ENCODE measurements at regions not wholly inside any gene's neighbourhood (a gene's known extent, or its start where the extent isn't known, plus 50 kb on each side); places are given as distances from the start of the nearest gene placed in this dataset.

GRCh38 chr22:49112176-49112575 lies 715.5 kb downstream of the BRD1 start:
- no peak for DNase-seq

DNA sequence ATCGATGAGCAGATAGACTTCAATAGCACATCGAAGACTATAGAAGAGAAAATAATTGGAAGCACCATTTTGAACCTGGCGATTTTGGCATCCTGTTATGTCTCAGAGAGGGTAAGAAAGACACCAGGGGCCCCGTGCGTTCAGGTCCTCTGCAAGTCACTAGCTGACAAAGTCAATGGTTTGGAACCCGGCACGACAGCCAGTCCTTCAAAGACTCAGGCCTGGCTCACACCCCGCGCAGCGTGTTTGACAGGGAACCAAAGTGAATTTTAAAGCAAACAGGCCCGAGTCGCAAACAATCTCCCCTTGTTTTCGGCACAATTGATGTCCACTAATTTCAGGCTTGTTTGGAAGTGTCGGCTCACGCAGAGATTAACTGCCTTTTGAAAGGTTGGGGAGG lies 716.6 kb downstream of the BRD1 start:
- no peak for DNase-seq

GRCh38 chr22:49108636-49109315 lies 718.9 kb downstream of the BRD1 start:
- no peak for DNase-seq

- DNase-seq = no peak
Measured at GRCh38 chr22:49107961-49108530, 719.6 kb downstream of the BRD1 start.

DNA sequence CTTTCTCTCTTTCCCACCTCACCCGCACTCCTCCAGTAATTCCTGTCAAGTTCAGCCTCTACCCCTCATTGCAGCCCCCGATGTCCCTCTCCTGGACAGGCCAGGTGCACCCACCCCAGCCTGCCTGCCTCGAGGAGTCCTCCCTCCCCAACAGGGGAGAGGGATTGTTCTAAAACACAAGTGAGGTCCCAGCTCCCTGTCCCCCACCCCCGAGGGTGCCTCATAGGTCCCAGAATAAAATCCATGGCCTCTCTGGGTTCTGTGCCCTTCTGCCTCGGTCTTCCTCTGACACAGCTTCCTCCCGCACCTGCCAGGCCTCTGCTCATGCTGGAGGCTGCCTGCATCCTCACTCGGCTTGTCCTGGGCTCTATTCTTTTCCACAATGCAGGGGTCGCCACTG lies 720.1 kb downstream of the BRD1 start:
- DNase-seq = no peak

- DNase-seq = no peak
Measured at GRCh38 chr22:49106842-49107152, 720.9 kb downstream of the BRD1 start.

DNA sequence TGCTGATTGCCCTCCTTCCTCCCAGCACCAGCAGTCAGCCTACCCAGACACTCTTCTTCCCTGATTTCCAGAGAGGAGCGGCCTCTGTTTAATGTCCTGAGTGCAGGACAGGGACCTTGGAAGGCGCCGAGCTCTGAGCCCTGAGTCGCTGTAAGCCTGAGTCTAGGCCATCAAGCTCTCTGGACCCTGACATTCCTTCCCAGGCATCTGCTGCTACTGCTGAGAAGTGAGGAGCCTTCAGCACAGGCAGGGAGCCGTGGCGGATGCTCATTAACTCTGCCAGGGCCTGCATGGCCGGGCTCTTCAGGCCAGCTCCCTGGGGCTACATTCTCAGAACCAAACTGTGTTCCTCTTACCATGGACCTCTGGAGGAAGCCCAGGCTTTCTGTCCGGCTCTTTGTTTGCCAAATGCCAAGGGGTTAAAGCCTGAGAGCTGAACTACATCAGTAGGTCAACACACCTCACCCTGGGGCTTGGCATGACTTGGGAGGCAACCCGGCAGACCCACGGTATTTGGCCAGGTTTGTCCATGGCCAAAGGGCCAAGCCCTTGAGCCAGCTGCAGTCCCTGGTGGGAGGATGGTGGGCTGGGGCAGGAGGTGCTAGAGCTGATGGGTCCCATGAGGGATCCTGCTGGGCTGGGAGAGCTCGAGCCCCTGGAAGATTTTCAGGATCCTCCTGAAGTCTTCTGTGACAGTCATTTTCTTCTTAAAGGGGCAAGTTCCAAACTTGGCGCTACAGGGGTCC lies 721.4 kb downstream of the BRD1 start:
- DNase-seq = no peak

GRCh38 chr22:49104434-49104833 lies 723.2 kb downstream of the BRD1 start:
- DNase-seq = no peak

DNA sequence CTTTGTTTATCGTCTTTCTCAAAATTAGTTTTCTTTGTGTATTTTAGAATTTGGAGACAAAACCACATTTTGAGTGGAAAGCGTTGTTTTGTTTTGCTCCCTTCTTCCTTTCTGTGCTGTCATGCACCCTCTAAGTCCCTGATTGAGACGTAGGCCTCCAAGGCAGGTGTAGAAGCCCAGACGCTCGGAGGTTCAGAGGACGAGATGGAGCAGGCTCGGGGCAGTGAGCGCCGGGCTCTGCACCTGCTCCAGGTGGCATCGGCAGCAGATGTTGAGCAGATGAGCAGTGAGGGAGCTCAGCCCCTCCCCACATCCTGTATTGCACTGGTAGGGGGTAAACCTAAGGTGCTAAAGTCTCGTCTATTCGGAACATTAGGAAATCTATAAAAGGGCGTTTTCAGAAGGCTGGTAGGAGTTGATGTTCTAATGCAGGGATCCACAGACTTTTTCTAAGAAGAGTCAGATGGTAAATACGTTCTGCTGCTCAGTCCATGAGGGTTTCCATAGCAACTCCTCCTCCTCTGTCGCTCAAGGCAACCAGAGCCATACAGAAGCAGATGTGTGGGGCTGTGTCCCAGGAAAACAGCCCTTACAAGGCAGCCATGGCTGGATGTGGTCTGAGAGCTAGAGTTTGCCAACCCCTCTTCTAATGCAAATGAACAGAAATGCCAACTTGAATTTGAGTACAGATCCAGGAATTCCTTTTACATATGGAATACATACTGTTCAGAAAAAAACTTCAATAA lies 724.2 kb downstream of the BRD1 start:
- no peak for DNase-seq

DNA sequence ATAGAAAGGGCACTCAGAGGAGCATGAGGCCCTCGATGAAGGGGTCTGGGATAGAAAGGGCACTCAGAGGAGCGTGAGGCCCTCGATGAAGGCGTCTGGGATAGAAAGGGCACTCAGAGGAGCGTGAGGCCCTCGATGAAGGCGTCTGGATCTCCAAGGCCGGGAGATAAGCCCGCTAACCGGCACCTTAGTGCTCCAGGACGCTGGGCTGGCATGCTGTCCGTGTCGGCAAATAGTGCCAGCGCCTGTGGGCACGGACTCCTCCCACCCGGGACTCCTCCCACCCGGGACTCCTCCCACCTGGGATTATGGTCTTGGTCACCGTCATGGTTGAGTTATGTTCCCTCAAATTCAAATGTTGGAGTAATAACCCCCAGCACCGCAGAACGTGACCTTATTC lies 725.3 kb downstream of the BRD1 start:
- DNase-seq = no peak

- no peak for DNase-seq
Measured at GRCh38 chr22:49101873-49102272, 725.8 kb downstream of the BRD1 start.

GRCh38 chr22:49101225-49101624 lies 726.4 kb downstream of the BRD1 start:
- no peak for DNase-seq

GRCh38 chr22:49100773-49101172 lies 726.9 kb downstream of the BRD1 start:
- DNase-seq = no peak

DNA sequence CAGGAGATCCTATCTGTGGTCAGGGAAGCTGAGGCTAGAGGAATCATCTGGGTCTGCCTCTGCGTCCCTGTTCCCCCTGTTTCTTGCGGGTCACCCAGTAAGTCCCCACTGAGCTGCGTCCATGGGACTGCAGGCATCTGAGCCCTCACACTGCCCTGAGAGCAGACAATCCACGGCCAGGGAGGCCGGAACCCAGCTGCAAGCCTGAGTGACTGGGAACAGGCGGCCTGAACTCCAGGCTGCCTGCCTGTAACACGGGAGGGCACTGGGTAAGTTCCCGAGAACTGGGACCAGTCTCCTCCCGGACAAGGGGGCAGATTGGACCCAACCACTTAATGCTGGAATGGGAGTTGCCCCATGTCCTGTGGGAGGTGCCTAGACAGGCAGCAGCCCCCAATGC lies 727.4 kb downstream of the BRD1 start:
- no peak for DNase-seq

GRCh38 chr22:49099496-49100124 lies 728.1 kb downstream of the BRD1 start:
- DNase-seq = no peak

DNA sequence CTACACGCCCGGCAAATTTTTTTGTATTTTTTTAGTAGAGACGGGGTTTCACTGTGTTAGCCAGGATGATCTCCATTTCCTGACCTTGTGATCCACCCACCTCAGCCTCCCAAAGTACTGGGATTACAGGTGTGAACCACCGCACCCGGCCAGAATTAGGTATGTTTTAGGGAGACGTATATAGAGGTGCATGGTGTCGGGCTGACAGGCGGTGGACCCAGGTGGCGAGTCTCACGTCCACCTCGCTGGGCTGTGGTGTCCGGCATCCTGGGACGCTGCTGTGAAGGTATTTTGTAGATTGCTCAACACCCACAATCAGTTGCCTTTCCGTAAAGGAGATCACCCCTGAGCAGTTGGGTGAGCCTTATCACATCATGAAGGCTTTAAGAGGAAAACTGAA lies 728.6 kb downstream of the BRD1 start:
- DNase-seq = no peak

GRCh38 chr22:49097966-49098365 lies 729.7 kb downstream of the BRD1 start:
- DNase-seq = no peak

GRCh38 chr22:49097171-49097925 lies 730.3 kb downstream of the BRD1 start:
- DNase-seq = no peak

DNA sequence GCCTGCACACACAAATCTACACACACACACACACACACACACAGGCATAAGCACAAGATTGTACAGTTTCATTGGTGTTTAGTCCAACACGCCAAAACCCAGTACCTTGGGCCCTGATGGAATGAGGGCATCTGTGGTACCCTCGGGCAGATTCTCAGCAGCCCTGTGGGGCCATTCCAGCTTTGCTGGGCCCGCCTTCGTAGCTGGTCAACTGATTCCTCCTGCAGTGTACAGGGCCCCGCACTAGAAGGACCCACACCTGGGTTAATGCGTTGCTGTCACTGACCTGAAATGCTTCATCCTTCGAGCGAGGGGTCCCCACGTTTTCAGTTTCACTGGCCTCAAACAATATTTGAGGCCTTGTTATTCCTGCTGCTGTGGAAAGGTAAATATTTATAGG lies 731.2 kb downstream of the BRD1 start:
- DNase-seq = no peak

DNA sequence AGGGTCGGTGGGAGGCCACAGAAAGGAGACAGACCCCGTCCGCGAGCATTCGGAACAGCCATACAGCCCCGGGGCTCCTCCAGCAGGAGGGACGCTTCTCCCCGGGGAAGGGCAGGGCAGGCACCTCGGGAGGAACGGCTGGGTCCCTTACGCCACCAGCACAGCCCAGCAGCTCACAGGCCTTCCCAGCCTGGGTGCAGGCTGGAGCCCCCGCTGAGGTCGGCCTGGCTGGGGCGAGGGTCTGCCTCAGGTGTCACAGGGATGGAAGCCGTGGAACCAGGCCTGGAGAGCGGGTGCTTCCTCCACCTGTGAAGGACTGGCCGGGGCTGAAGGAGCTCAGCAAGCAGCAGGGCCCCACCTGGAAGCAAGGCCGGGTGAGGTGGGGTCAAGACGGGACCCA lies 732.3 kb downstream of the BRD1 start:
- no peak for DNase-seq

DNA sequence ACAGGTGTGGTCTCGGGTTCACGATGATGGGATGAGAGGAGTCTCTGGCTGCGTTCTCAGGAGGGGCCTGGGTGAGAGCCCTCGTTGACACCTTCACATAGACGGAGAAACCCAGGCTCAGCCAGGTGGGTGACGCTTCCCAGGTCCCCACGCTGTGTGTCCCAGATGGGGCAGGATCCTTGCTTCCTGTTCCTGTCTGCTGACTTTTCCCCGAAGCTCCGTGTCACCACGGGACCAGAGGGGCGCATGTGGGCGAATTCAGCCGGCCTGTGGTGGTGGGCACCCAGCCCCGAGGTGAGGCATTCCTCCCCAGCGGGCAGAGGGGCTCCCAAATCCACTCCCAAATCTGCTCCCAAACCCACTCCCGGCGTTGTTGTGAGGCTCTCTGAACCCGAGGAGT lies 732.8 kb downstream of the BRD1 start:
- no peak for DNase-seq

GRCh38 chr22:49094151-49094550 lies 733.5 kb downstream of the BRD1 start:
- DNase-seq = no peak
